GM18498 (cell line): ENCODE measurements at regions not wholly inside any gene's neighbourhood (a gene's known extent, or its start where the extent isn't known, plus 50 kb on each side); places are given as distances from the start of the nearest gene placed in this dataset.
"Not testable (repeated sequence)": the region's sequence is repeated elsewhere in the genome, so short reads cannot be mapped to it uniquely, and the experiment has no call there.

Experiments used
- ATAC-seq: cut with Tn5 transposase; IDR thresholded peaks from one replicate; pipeline ENCODE4 v1.9.1; 2021; ENCODE audit warnings: mild to moderate bottlenecking, moderate library complexity; ENCODE audit not compliant: unreplicated experiment

DNA sequence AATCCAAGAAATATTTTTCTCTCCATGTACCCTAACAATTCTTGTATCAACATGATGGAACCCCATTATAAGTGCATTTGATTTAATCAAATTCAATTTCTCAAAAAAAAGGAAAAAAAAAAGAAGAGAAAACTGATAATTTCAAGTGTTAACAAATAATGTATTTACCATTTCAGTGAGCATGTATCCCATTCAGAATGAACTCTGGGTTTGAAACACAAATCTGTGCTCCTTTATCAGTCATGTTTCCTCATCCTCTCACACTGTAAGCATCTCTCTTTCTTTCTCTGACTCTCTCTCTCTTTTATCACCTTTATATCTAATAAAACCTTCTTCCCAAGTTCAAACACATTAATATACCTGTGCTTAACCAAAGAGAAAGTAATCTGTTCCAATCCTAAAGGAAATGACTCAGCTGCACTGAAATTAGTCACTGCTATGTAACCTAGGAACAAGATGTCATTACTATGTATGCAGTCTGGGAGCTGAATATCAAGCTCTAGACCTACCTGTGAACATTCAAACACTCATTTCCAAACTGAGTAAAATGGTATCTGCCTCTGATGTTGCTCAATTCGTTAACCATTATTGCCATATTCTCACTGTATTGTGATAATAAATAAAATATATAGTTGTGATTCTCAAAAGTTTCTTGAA lies 135.0 kb upstream of the LRIG3 start:
- no peak for ATAC-seq

DNA sequence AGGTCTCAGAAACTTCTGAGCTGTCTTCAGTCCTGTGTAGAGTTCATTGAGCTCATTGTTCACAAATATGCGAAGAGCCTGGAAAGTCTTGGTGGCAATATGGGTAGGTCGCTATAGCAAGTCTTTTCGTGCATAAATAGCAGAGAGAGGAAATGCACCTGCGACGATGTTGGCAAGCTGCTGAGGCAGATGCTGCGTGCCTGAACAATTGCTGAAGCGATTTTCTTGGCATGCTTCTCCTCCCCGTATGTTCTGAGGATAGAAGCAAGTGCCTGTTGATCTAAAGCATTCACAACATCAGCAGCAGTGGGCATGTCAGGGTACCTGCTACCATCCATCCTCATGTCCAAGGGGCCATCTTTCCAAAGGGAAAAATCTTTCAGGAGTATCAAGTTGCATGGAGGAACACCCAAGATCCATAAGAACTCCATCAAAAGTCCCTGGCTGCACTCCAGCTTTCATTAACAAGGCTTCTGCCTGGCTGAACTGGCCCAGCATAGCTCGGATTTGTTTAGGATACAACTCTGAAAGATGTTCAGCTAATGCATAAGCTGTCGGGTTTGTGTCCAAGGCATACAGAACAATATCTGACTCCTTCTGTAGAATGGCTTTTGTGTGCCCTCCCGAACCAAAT lies 133.1 kb upstream of the LRIG3 start:
- not testable (repeated sequence) for ATAC-seq

DNA sequence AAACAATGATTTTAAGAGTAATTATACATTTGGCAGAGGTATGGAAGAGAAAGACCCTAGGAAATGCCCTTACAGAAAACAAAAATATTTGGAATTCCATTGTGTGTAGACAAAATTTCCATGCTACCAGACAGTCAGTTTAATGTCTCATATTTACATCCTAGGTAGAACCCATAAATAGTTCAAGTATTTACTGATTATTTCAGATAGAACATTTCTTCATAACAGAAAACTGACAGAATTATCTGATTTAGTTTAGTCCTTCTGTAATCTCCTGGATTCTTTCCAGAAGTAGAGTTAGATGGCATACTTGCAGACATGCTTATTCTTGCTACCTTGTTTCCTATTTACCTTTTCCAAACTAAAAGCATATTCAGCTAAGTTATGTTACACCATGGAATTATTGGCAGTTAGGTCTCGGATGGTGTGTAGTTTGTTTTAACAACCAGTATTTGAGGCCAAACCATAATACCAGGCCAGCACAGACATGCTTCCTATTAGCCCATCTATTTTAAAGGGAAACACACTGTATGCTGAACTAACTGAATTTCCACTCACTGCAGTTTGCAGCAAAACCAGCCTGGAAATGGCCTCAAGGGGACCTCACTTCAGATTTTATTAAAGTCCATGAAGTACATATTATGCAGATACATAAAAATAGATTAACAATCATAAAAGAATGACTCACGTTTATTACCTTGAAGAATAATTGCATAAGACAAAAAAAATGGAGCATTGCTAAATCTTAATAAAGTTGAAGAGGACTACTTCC lies 126.6 kb upstream of the LRIG3 start:
- no peak for ATAC-seq

DNA sequence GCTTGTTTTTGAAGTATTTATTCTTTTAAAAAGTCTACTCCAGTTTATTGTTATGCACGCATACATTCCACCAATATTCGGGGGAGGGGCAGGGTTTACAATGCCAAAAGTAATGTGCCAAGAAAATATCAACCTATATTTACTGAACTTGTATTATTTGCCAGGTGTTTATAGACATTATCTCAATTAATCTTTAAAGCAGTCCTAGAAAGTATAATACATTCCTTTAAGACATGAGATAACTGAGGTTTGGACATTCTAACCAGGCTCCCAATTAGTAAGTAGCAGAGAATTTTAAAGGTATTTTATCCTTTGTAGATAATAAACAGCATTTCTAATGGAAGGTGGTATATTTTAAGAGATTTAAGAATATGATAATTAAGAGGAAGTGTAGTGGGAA lies 124.5 kb upstream of the LRIG3 start:
- no peak for ATAC-seq

DNA sequence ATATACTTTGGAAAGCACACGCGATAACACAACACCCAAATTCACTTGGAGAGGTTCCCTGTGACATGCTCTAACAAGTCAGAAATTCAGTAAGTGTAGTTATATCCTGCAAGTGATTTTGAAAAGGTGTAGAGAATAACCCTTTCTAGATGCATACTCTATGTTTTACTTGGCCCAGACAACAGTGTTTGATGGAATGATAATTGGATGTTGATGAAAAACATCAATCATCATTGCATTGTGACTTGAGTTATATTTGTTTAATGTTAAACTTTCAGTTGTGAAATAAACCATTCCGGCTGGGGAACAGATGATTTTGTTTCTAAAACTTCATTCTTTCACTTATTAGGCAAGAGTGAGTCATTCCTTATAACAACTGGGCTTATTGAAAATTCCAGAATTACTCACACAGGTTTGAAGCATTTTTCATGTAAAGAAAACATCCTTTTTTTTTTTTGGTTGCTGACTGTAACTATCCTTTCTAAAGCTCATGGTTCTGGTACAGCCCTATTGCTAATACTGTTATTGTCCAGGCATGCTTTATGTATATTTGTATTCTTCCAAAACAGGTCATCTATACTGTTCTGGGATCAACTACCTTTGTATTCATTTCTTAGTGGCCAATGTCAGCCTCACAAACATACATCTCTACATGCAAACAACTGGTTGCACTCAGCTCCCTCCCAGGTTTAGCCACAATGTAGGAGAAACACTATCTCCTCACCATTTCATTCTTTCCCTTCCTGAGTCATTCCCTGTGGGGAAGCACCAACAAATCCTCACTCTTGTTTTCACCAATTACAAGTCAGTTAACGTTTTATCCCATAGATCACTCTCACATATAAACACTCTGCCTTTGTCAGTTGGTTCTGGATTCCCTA lies 121.2 kb upstream of the LRIG3 start:
- no peak for ATAC-seq

DNA sequence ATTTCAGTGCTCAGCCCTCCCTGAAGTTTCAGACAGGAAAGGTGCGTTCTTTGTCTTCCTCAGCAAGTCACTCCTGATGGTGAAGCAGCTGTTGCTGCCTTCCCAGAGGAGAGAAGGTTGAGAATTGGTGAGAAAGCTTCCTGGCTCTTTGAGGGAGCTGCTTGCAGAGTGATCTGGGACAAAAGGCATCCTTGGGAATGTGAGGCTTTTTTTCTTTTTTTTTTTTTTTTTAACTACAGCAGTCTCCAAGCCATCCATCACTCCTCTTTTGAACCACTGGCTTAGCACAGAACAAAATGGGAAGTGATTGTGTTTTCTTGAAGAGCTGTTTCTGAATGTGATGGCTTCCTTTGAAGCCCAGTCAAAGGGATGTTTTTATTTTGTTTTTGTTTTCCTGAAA lies 120.4 kb upstream of the LRIG3 start:
- ATAC-seq: no peak

DNA sequence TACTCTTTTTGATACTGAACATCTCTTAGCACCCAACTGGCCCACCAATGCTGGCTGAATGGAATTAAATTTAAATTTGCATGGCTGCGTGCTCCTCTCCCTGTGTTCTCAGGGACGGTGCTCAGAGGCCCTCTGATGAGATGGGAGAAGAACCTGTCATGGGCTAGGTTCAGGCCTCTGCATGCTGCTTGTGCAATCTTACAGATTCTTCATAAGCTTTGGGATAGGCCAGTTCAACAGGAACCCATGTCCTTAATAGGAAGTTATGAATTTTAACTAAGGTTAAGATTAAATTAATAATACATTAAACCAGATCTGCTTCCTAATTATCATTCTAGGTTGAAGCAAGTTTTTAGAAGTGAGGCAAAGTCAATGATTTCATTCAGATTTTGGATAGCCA lies 119.7 kb upstream of the LRIG3 start:
- no peak for ATAC-seq

DNA sequence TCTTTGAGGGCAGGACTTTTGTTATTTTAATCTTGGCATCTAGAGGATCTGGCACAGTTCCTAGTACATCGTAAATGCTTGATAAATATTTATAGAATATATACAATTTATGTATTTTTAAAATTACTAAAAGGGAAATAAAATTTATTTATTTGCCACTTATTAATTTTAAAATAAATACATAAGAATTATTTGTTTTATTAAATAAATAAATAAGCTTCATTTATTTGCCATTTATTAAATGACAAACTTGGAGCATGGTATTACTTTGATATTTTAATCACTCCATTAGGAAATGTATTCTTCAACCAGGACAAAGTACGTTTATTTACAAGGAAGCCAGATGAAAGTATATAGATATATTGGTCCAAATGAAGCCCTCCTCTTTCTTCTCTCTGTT lies 118.7 kb upstream of the LRIG3 start:
- no peak for ATAC-seq

DNA sequence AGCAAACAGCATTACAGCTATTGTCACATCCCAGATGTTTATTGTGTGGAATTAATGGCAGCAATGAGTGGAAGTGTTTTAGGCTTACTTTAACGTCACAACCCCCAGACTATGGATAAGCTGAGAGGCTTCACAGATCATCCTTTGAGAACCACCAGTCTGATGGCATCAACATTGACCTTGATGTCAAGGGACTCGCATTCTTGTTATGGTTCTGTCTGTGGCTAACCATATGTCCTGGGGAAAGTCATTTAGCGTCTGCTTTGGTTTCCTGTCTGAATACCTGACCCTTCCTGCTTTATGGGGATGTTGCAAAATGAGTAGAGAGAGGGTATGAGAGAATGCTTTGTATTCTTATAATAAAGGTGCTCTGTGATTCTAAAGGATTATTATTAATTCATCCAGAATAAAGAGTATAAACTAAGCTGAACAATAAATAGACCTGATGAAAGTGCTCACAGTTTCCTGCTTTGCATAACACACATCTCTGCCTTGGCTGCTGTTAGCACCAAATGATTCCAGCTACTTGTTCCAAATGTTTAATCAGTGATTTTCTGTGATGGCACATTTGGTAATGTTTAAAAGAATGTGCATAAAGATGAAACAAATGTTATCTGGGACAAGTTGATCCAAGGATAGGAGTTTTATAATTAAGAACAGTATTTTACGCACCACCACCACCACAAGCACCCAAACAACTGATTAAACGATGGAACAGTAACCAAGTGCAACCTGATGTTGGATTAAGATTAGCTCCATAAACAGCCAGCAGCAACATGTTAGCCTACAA lies 116.9 kb upstream of the LRIG3 start:
- ATAC-seq: no peak

DNA sequence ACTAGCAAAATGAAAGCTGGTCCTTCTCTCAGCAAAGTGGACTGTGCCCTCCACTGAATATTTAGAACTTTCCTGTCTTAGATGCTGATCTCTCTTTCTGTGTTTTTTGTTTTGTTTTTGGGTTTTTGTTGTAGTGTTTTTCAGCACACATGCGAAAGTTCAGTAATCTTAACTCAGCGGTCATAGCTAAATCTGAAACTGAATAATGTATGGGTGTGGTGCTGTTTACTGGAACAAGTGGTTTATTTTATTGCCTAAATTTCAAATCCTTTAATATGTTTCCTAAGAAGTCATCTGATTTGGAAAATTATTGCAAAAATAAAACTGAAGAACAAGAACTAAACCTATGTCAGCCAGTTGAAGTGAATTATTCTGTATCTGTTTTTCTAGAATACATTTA lies 116.0 kb upstream of the LRIG3 start:
- no peak for ATAC-seq

DNA sequence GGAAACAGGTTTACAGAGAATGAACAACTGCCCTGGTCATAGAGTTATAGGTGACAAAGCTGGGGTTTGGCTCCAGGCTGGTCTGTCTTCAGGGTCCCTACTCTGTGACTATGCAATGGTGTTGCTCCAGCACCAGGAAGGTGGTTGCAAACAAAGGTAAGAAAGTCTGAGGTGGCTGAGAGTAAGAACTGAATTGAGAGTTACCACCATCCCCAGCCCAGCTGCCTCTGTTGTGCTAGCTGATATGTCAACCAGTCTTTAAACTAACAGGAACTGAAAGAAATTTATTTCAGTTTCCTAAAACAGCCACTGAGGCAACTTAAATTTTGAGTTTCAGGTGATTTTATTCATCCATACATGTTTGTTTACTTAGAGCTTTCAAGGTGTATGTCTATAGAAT lies 111.0 kb upstream of the LRIG3 start:
- ATAC-seq: no peak

DNA sequence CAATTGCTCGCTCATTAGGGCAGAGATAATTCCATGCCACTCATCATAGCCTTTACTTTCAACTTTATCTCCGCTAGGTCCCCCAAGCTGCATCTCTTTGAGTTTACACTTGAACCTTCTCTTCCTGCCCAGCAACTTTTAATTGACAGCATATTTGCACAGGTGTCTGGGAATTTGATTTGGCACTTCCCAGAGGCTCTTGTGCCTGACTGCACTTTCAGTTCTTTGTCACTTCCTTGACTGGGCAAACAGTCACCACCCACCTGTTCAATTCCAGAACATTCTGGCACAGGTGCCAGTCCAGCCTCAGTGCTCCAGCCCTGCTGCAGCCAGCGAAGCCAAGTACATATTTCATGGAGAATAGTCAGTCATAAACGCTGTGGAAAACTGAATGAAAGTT lies 110.1 kb upstream of the LRIG3 start:
- ATAC-seq: no peak

DNA sequence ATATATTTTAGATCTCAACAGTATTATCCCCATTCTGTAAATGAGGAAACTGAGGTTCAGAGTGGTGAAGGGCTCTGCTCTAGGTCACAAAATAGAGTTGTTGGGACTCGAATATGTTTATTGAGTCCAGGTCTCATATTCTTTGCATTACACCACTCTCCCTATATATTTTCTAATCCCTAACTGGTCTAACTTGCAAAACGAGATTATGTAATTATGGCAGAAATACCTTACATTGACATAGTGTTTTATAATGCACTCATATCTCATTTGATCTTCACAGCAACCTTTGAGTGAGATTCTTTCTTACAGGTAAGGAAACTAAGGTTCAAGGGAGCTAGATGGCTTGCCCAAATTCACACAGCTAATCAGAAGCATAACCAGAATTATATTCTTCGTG lies 106.9 kb upstream of the LRIG3 start:
- no peak for ATAC-seq

DNA sequence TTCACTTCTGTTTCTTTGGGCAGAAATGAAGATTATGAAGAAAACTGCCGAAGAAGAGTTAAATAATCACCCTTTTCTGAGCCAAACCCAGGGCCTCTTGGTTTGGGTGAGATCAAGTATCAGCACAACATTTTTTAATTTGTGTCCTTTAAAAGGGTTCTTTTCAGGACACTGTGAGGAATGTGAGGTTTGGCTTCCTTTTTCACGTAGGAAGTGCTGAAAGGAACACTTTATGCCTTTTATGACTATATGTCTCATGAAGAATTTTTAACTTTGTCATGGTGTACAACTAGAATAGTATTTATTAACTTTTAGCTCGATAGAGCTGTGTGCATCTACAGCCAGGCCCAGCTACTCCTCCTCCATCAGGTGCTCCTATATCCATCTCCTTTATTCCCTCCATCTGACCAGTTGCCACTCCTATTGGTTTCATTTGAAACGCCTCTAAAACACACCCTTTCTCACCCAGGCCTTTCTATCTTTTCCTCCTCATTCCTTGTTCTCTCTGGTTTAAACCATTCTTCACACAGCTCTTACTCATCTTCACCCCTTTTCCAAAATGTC lies 103.6 kb upstream of the LRIG3 start:
- no peak for ATAC-seq

DNA sequence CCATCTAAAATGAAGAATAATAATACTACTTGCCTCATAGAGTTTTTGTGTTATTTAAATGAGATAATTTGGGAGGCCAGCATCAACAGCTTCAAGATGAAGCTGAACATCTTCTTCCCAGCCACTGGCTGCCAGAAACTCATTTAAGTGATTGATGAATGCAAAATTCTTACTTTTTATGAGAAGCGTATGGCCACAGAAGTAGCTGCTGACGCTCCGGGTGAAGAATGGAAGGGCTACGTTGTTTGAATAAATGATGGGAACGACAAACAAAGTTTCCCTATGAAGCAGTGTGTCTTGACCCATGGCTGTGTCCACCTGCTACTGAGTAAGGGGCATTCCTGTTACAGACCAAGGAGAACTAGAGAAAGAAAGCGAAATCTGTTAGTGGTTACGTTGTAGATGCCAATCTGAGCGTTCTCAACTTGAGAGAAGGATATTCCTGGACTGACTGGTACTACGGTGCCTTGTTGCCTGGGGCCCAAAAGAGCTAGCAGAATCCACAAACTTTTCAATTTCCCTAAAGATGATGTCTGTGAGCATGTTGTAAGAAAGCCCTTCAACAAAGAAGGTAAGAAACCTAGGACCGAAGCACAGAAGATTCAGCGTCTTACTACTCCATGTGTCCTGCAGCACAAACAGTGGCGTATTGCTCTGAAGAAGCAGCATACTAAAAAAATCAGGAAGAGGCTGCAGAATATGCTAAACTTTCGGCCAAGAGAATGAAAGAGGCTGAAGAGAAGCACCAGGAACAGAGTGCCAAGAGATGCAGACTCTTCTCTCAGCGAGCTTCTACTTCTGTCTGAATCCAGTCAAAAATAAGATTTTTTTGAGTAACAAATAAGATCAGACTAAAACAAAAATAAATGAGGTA lies 100.0 kb upstream of the LRIG3 start:
- no peak for ATAC-seq

DNA sequence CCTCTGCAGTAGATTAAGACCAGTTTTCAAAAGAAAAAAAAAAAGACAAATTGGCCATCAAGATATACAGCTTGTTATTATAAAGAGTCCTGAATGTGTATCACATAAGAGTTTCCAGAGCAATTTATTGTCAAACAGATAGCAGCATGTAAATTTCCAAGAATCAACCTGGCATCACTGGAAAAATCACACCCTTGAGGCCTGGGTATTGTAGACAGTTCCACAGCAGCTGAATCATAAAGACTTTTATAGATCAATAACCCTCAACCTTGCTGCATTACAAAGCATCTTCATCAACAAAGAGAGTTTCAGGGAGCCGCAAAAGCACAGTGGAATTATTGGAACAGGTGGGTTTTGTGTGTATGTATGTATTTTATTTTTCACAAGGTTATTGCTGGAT lies 94.6 kb upstream of the LRIG3 start:
- ATAC-seq: no peak

DNA sequence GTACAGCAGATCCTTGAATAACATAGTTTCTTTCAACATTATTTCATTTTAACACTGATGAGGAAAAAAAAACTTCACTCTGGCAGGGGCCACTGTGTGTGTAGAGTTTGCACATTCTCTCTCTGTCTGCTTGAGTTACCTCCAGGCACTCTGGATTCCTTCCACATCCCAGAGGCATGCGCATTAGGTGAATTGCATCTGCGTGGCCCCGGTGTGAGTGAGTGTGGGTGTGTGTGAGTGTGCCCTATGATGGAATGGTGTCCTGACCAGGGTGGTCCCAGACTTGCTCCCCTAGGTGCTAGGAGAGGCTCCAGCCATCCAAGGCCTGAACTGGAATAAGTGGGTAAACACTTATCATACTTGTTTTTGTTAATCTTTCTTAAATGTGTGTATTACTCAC lies 90.6 kb upstream of the LRIG3 start:
- ATAC-seq: no peak

DNA sequence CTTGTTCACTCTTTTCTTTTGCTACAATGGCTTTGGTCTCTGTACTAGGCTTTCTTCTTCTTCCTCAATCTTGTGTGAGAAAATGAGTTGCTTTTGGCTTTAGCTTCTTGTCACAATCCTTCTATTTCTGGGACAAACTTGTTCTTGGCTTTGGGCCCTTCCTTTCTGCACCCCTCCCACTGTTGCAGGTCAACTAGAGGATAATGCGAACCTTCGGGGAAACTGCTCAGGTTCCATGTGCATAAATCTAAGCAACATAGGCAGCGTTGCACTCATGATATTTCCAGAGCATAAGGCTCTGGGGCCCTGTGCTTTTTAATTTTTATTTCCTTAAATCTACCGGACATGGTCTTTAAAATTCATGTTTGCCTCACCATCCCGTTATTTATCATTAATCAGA lies 89.8 kb upstream of the LRIG3 start:
- no peak for ATAC-seq

DNA sequence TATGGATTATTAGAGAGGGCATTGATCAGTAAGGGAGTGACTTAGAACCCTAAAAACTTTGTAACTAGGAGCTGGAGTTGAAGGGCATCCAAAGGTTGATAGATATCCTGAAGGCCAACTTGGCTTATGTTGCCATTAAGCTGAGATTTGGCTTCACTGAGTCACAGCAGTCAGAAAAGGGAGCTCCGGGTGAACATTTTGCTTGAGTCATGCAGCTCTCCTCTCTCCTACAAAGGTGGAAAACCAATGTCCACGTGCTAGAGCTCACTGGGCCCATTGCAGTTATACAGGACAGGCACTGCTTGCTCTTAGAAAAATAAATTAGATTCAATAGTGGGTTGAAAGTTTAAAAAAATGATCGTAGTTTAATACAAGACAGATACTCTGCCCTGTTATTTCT lies 87.3 kb upstream of the LRIG3 start:
- no peak for ATAC-seq
